SK-N-SH treated with all-trans-retinoic acid at 6 μM for 48 hours (cell line): ENCODE measurements at regions not wholly inside any gene's neighbourhood (a gene's known extent, or its start where the extent isn't known, plus 50 kb on each side); places are given as distances from the start of the nearest gene placed in this dataset.

Experiments
- ATAC-seq: fragments of 200-7000 bp; cut with Tn5 transposase; 3 replicates; pipeline ENCODE4 v1.9.1; 2020; ENCODE audit warnings: mild to moderate bottlenecking, moderate library complexity
- ARNTL ChIP-seq: fragments of 450-650 bp; formaldehyde crosslinking; IDR thresholded peaks from 2 replicates; pipeline ENCODE4 v1.5.0; 2020; ENCODE audit warnings: low read depth, mild to moderate bottlenecking, moderate library complexity, borderline replicate concordance
- BACH2 ChIP-seq: fragments of 250-450 bp; sonication (Bioruptor Pico); IDR thresholded peaks from 2 replicates; pipeline ENCODE4 v1.9.0; 2021; ENCODE audit warnings: mild to moderate bottlenecking, borderline replicate concordance
- CREB5 ChIP-seq: fragments of 250-450 bp; sonication (Bioruptor Pico); IDR thresholded peaks from 2 replicates; pipeline ENCODE4 v1.5.1; 2020; ENCODE audit warnings: low read depth, mild to moderate bottlenecking, moderate library complexity
- CSDC2 ChIP-seq: fragments of 250-450 bp; sonication (Bioruptor Pico); IDR thresholded peaks from 2 replicates; pipeline ENCODE4 v1.5.0; 2020; ENCODE audit warnings: mild to moderate bottlenecking, moderate library complexity
- CSRNP3 ChIP-seq: fragments of 250-450 bp; sonication (Bioruptor Pico); IDR thresholded peaks from 2 replicates; pipeline ENCODE4 v1.5.1; 2021; ENCODE audit warnings: mild to moderate bottlenecking, moderate library complexity
- GLIS3 ChIP-seq: fragments of 250-450 bp; sonication (Bioruptor Pico); IDR thresholded peaks from 2 replicates; pipeline ENCODE4 v1.5.0; 2020; ENCODE audit warnings: mild to moderate bottlenecking, moderate library complexity
- ISL1 ChIP-seq: fragments of 250-450 bp; sonication (Bioruptor Pico); IDR thresholded peaks from 2 replicates; pipeline ENCODE4 v2.1.2; 2022; ENCODE audit warnings: mild to moderate bottlenecking, moderate library complexity
- OSR1 ChIP-seq: fragments of 250-450 bp; sonication (Bioruptor Pico); IDR thresholded peaks from 2 replicates; pipeline ENCODE4 v1.8.0; 2022; ENCODE audit warnings: moderate library complexity, mild to moderate bottlenecking, inconsistent platforms
- POU6F1 ChIP-seq: fragments of 250-450 bp; sonication (Bioruptor Pico); IDR thresholded peaks from 2 replicates; pipeline ENCODE4 v1.8.0; 2021; ENCODE audit warnings: low read depth, mild to moderate bottlenecking, moderate library complexity, borderline replicate concordance
- PPARA ChIP-seq: fragments of 250-450 bp; sonication (Bioruptor Pico); IDR thresholded peaks from 2 replicates; pipeline ENCODE4 v1.5.0; 2020; ENCODE audit warnings: mild to moderate bottlenecking, borderline replicate concordance
- RARB ChIP-seq: fragments of 250-450 bp; sonication (Bioruptor Pico); IDR thresholded peaks from 2 replicates; pipeline ENCODE4 v1.8.0; 2021; ENCODE audit warnings: mild to moderate bottlenecking, moderate library complexity
- SNAI2 ChIP-seq: fragments of 250-450 bp; sonication (Bioruptor Pico); IDR thresholded peaks from 2 replicates; pipeline ENCODE4 v1.5.0; 2020; ENCODE audit warnings: mild to moderate bottlenecking, moderate library complexity
- TCF4 ChIP-seq: fragments of 250-450 bp; sonication (Bioruptor Pico); IDR thresholded peaks from 2 replicates; pipeline ENCODE4 v1.8.0; 2021; ENCODE audit warnings: mild to moderate bottlenecking, moderate library complexity, borderline replicate concordance
- TSHZ2 ChIP-seq: fragments of 250-450 bp; sonication (Bioruptor Pico); IDR thresholded peaks from 2 replicates; pipeline ENCODE4 v1.5.0; 2020; ENCODE audit warnings: mild to moderate bottlenecking, moderate library complexity
- ZFP3 ChIP-seq: fragments of 250-450 bp; sonication (Bioruptor Pico); IDR thresholded peaks from 2 replicates; pipeline ENCODE4 v1.5.0; 2020; ENCODE audit warnings: mild to moderate bottlenecking, moderate library complexity
- ZFP30 ChIP-seq: fragments of 450-650 bp; formaldehyde crosslinking; IDR thresholded peaks from 2 replicates; pipeline ENCODE4 v1.5.0; 2022; ENCODE audit warnings: mild to moderate bottlenecking, moderate library complexity
- ZNF565 ChIP-seq: fragments of 450-650 bp; formaldehyde crosslinking; conservative IDR thresholded peaks from 2 replicates; pipeline ENCODE4 v1.5.0; 2020; ENCODE audit warnings: low read depth, mild to moderate bottlenecking, moderate library complexity
- ZNF70 ChIP-seq: fragments of 450-650 bp; formaldehyde crosslinking; IDR thresholded peaks from 2 replicates; pipeline ENCODE4 v1.5.0; 2020; ENCODE audit warnings: mild to moderate bottlenecking, moderate library complexity
- ZNF8 ChIP-seq: fragments of 450-650 bp; formaldehyde crosslinking; IDR thresholded peaks from 2 replicates; pipeline ENCODE4 v1.5.0; 2020; ENCODE audit warnings: mild to moderate bottlenecking, moderate library complexity

GRCh38 chr4:156132196-156132595, 178.5 kb upstream of the CTSO start:
- no peak for TF ChIP-seq ZNF565
- no peak for TF ChIP-seq ZFP3 (CRISPR knock-in tag)
- TF ChIP-seq CSRNP3 (CRISPR knock-in tag), result no peak
- no peak for TF ChIP-seq BACH2 (CRISPR knock-in tag)
- no peak for TF ChIP-seq POU6F1
- TF ChIP-seq ZFP30 (CRISPR knock-in tag), result no peak
- TF ChIP-seq ISL1, result no peak
- TF ChIP-seq CREB5 (CRISPR knock-in tag), result no peak
- TF ChIP-seq SNAI2, result no peak
- TF ChIP-seq TSHZ2, result no peak
- TF ChIP-seq GLIS3 (CRISPR knock-in tag), result no peak
- TF ChIP-seq CSDC2 (CRISPR knock-in tag), result no peak
- ATAC-seq, result no peak

- ATAC-seq, result no peak
- TF ChIP-seq GLIS3 (CRISPR knock-in tag) (no peak), OSR1 (CRISPR knock-in tag) (no peak), TCF4 (CRISPR knock-in tag) (no peak), ZFP30 (CRISPR knock-in tag) (no peak), PPARA (CRISPR knock-in tag) (no peak), ZNF8 (CRISPR knock-in tag) (no peak), CREB5 (CRISPR knock-in tag) (no peak), SNAI2 (no peak), ZNF565 (no peak), RARB (no peak)
Observed at GRCh38 chr4:156128616-156129015, 174.9 kb upstream of the CTSO start.

- TF ChIP-seq GLIS3 (CRISPR knock-in tag) (no peak), RARB (no peak), PPARA (CRISPR knock-in tag) (no peak), ZNF565 (no peak), ISL1 (no peak), OSR1 (CRISPR knock-in tag) (no peak), ZFP3 (CRISPR knock-in tag) (no peak)
- no peak for ATAC-seq
Observed at GRCh38 chr4:156118507-156119220, 165.0 kb upstream of the CTSO start.

- no peak for ATAC-seq
- TF ChIP-seq SNAI2, result no peak
- TF ChIP-seq ZNF70 (CRISPR knock-in tag), result no peak
- no peak for TF ChIP-seq TSHZ2
- no peak for TF ChIP-seq PPARA (CRISPR knock-in tag)
- TF ChIP-seq CREB5 (CRISPR knock-in tag), result no peak
- TF ChIP-seq OSR1 (CRISPR knock-in tag), result no peak
- no peak for TF ChIP-seq RARB
- no peak for TF ChIP-seq ZFP30 (CRISPR knock-in tag)
- TF ChIP-seq TCF4 (CRISPR knock-in tag), result no peak
- no peak for TF ChIP-seq ZNF565
- no peak for TF ChIP-seq CSRNP3 (CRISPR knock-in tag)
- TF ChIP-seq ARNTL (CRISPR knock-in tag), result no peak
Observed at GRCh38 chr4:156117743-156118142, 164.1 kb upstream of the CTSO start.
